ENCODE measurements at regions not wholly inside any gene's neighbourhood (a gene's known extent, or its start where the extent isn't known, plus 50 kb on each side); places are given as distances from the start of the nearest gene placed in this dataset.

DNA sequence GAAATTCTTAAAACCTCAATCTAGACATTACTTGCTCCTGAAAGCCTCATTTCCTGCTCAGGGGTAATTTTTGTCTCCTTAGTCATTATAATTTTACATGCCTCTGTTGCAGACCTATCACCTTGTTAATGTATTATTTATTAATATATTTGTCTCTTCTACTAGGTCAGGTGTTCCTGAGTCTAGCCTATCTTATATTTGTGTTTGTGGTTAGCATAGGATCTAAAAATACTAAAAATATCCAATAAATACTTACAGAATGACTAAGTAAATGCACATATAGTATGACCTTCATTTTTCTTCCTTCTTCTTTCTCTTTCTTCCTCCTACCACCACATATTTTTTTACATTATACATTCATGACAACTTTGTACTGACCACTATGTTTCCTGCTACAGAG, 268.9 kb upstream of the HS3ST5 start:
- ChIA-PET CTCF (no interaction called here), POLR2A (no interaction called here)
- DNase-seq: no peak
- H3K9me2 ChIP-seq: no peaks in the 10 kb centered on the region
- no peaks in the 10 kb centered on the region for H3K27me3 ChIP-seq (ENCODE audit: insufficient read depth)
- no peak overlapping the region for H3K9ac ChIP-seq
- no peaks in the 10 kb centered on the region for H4K20me1 ChIP-seq (ENCODE audit: insufficient read depth)
- H3F3A ChIP-seq (replicated peaks; ENCODE audit: insufficient read depth): no peaks in the 10 kb centered on the region
- no peaks in the 10 kb centered on the region for H3K4me1 ChIP-seq (ENCODE audit: control insufficient read depth in 1 of 2, insufficient read depth in 2 of 2, low read depth in 1 of 2, low read length in 1 of 2)
- no peak overlapping the region for H3K27ac ChIP-seq (ENCODE audit: low read depth in 2 of 2, low read length in 1 of 2)
- H3K9me3 ChIP-seq: no peaks in the 10 kb centered on the region
- no peaks in the 10 kb centered on the region for H3K79me2 ChIP-seq (ENCODE audit: insufficient read depth)
- no peak for TF ChIP-seq GABPA (IDR thresholded peaks at IDR 0.05; ENCODE audit: low read depth)
- no peak for TF ChIP-seq NFIC (IDR thresholded peaks at IDR 0.05; ENCODE audit: borderline replicate concordance)
- no peak for TF ChIP-seq POLR2AphosphoS5 (IDR thresholded peaks at IDR 0.05; ENCODE audit: low read depth, low read length)
- TF ChIP-seq FOXM1 (IDR thresholded peaks at IDR 0.05; ENCODE audit: low read depth): no peak
- TF ChIP-seq, protein P1, sequence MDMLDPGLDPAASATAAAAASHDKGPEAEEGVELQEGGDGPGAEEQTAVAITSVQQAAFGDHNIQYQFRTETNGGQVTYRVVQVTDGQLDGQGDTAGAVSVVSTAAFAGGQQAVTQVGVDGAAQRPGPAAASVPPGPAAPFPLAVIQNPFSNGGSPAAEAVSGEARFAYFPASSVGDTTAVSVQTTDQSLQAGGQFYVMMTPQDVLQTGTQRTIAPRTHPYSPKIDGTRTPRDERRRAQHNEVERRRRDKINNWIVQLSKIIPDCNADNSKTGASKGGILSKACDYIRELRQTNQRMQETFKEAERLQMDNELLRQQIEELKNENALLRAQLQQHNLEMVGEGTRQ (IDR thresholded peaks at IDR 0.05; ENCODE audit: borderline replicate concordance, low read depth, low read length): no peak
- TF ChIP-seq YY1 (IDR thresholded peaks at IDR 0.05; ENCODE audit: low read depth): no peak
- no peak for TF ChIP-seq RAD21 (IDR thresholded peaks at IDR 0.05; ENCODE audit: low read length)
- TF ChIP-seq CHD2 (IDR thresholded peaks at IDR 0.05; ENCODE audit: low read length, partially characterized antibody): no peak
- TF ChIP-seq FOXJ3 (CRISPR knock-in tag; IDR thresholded peaks at IDR 0.05): no peak
- TF ChIP-seq, protein P2, sequence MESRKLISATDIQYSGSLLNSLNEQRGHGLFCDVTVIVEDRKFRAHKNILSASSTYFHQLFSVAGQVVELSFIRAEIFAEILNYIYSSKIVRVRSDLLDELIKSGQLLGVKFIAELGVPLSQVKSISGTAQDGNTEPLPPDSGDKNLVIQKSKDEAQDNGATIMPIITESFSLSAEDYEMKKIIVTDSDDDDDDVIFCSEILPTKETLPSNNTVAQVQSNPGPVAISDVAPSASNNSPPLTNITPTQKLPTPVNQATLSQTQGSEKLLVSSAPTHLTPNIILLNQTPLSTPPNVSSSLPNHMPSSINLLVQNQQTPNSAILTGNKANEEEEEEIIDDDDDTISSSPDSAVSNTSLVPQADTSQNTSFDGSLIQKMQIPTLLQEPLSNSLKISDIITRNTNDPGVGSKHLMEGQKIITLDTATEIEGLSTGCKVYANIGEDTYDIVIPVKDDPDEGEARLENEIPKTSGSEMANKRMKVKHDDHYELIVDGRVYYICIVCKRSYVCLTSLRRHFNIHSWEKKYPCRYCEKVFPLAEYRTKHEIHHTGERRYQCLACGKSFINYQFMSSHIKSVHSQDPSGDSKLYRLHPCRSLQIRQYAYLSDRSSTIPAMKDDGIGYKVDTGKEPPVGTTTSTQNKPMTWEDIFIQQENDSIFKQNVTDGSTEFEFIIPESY (IDR thresholded peaks at IDR 0.05; ENCODE audit: borderline replicate concordance, low read depth): no peak
- no peak for TF ChIP-seq MXI1 (IDR thresholded peaks at IDR 0.05; ENCODE audit: low read depth, low read length)
- no peak overlapping the region for H2AFZ ChIP-seq (ENCODE audit: low read depth)
- H3K36me3 ChIP-seq (replicated peaks in 1 of 2; ENCODE audit: control insufficient read depth in 1 of 2, insufficient read depth in 2 of 2, low read length in 1 of 2): no peaks in the 10 kb centered on the region
- H3K4me2 ChIP-seq: no peak overlapping the region
- H3K4me3 ChIP-seq (ENCODE audit: low read depth in 2 of 2, low read length in 1 of 2): no peak overlapping the region

DNA sequence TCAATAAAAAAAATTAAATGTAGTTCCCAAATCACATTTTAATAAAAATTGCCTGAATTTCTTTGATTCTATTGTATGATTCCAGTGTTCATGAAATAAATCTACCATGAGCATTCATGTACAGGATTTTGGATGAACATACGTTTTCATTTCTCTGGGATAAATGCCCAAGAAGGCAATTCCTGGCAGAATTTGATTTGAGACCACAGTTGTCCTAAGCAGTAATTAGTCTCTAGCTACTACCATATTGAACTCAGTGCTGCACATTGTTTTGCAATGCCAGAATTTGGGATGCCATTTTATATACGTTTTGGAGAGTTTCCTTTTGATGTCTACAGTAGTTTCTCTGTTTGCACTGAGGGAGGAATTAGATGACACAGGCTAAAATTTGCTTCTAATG, 265.3 kb upstream of the HS3ST5 start:
- Histone ChIP-seq H2AFZ (ENCODE audit: low read depth) (no peak overlapping the region), H3K4me3 (ENCODE audit: low read depth in 2 of 2, low read length in 1 of 2) (no peak overlapping the region), H3K9me2 (no peaks in the 10 kb centered on the region), H3K36me3 (replicated peaks in 1 of 2; ENCODE audit: control insufficient read depth in 1 of 2, insufficient read depth in 2 of 2, low read length in 1 of 2) (no peaks in the 10 kb centered on the region), H3K27me3 (ENCODE audit: insufficient read depth) (no peaks in the 10 kb centered on the region), H3K79me2 (ENCODE audit: insufficient read depth) (no peaks in the 10 kb centered on the region), H3K4me2 (no peak overlapping the region), H4K20me1 (ENCODE audit: insufficient read depth) (no peaks in the 10 kb centered on the region), H3F3A (replicated peaks; ENCODE audit: insufficient read depth) (no peaks in the 10 kb centered on the region), H3K27ac (ENCODE audit: low read depth in 2 of 2, low read length in 1 of 2) (no peak overlapping the region), H3K9me3 (no peaks in the 10 kb centered on the region), H3K9ac (no peak overlapping the region), H3K4me1 (ENCODE audit: control insufficient read depth in 1 of 2, insufficient read depth in 2 of 2, low read depth in 1 of 2, low read length in 1 of 2) (no peaks in the 10 kb centered on the region)
- no peak for DNase-seq
- TF ChIP-seq SIN3A (IDR thresholded peaks at IDR 0.05; ENCODE audit: borderline replicate concordance, low read depth, low read length) (no peak), PBX3 (IDR thresholded peaks at IDR 0.05) (no peak), IRF3 (IDR thresholded peaks at IDR 0.05; ENCODE audit: low read depth, low read length) (no peak), FOXM1 (IDR thresholded peaks at IDR 0.05; ENCODE audit: low read depth) (no peak), CHD2 (IDR thresholded peaks at IDR 0.05; ENCODE audit: low read length, partially characterized antibody) (no peak), FOSL2 (IDR thresholded peaks at IDR 0.05; ENCODE audit: borderline replicate concordance, low read depth) (no peak), YY1 (IDR thresholded peaks at IDR 0.05; ENCODE audit: low read depth) (no peak), GABPA (IDR thresholded peaks at IDR 0.05; ENCODE audit: low read depth) (no peak), SMC3 (IDR thresholded peaks at IDR 0.05; ENCODE audit: low read depth, low read length) (no peak), RXRA (IDR thresholded peaks at IDR 0.05; ENCODE audit: borderline replicate concordance, low read depth) (no peak), REST (IDR thresholded peaks at IDR 0.05; ENCODE audit: low read depth, low read length) (no peak)
- TF ChIP-seq, protein P1 (IDR thresholded peaks at IDR 0.05; ENCODE audit: borderline replicate concordance, low read depth, low read length): no peak
- 26% methylated on average over 2 of the region's 2 CpGs for WGBS (ENCODE audit: low lambda C conversion rate)
- ChIA-PET POLR2A (no interaction called here), CTCF (no interaction called here)

All from SK-N-SH (cell line).